OCI-LY3 (cell line): ENCODE measurements at regions not wholly inside any gene's neighbourhood (a gene's known extent, or its start where the extent isn't known, plus 50 kb on each side); places are given as distances from the start of the nearest gene placed in this dataset.
"Not testable (repeated sequence)": the region's sequence is repeated elsewhere in the genome, so short reads cannot be mapped to it uniquely, and the experiment has no call there.

ENCODE experiments used
- H2AFZ ChIP-seq: fragments of 200-600, 300-600 bp; shearing (Covaris generic); 2 replicates; pipeline ENCODE4 v1.6.0; 2014; ENCODE audit warnings: antibody characterized with exemption, low read depth, low read length
- H3K27ac ChIP-seq: fragments of 200-600, 300-600 bp; sonication (generic); 2 replicates; pipeline ENCODE4 v1.5.1; 2014; ENCODE audit warnings: mild to moderate bottlenecking, low read length, moderate library complexity, mixed read lengths
- H3K27me3 ChIP-seq: fragments of 200-600, 300-600 bp; sonication (generic); 2 replicates; pipeline ENCODE4 v1.6.1; 2014; ENCODE audit warnings: low read depth, low read length, mixed read lengths
- H3K36me3 ChIP-seq: fragments of 200-600, 300-600 bp; sonication (generic); replicated peaks from 2 replicates; pipeline ENCODE3; 2014; ENCODE audit warnings: low read depth, low read length, mixed read lengths
- H3K4me1 ChIP-seq: fragments of 300-600, 200-600 bp; sonication (generic); 2 replicates; pipeline ENCODE4 v1.6.1; 2014; ENCODE audit warnings: low read length, mixed read lengths
- H3K4me2 ChIP-seq: fragments of 200-600, 300-600 bp; sonication (generic); 2 replicates; pipeline ENCODE4 v1.6.1; 2014; ENCODE audit warnings: low read length, mixed read lengths
- H3K4me3 ChIP-seq: fragments of 300-600, 200-600 bp; sonication (generic); 2 replicates; pipeline ENCODE4 v1.5.1; 2014; ENCODE audit warnings: antibody characterized with exemption, mild to moderate bottlenecking, low read length, moderate library complexity
- H3K79me2 ChIP-seq: fragments of 300-600, 200-600 bp; shearing (Covaris generic); 2 replicates; pipeline ENCODE4 v1.6.1; 2014; ENCODE audit warnings: mild to moderate bottlenecking, low read length, mixed read lengths
- H3K9ac ChIP-seq: fragments of 300-600, 200-600 bp; shearing (Covaris generic); 2 replicates; pipeline ENCODE4 v1.6.0; 2014; ENCODE audit warnings: mild to moderate bottlenecking, low read length, moderate library complexity
- H3K9me3 ChIP-seq: fragments of 200-600, 300-600 bp; shearing (Covaris generic); 2 replicates; pipeline ENCODE4 v1.6.1; 2014; ENCODE audit warnings: low read length, mixed read lengths; ENCODE audit not compliant: insufficient read depth
- H4K20me1 ChIP-seq: fragments of 200-600, 300-600 bp; sonication (generic); 2 replicates; pipeline ENCODE4 v1.6.1; 2016; ENCODE audit warnings: low read length, mixed read lengths; ENCODE audit not compliant: insufficient read depth
- CTCF ChIP-seq: fragments of 200-600, 300-600 bp; sonication (generic); IDR thresholded peaks from 2 replicates; pipeline ENCODE4 v1.5.1; 2014; ENCODE audit warnings: antibody characterized with exemption, low read length, low read depth
- EZH2phosphoT487 ChIP-seq: fragments of 200-600 bp; shearing (Covaris generic); IDR thresholded peaks from 2 replicates; pipeline ENCODE4 v1.6.1; 2018; ENCODE audit warnings: antibody characterized with exemption, mixed run types, low read depth

- no peak for TF ChIP-seq EZH2phosphoT487
- no peak overlapping the region for H3K27ac ChIP-seq
- 0 out of 2 replicates have a peak, but pooled peaks cover 2% of the 10 kb centered on the region for H3K27me3 ChIP-seq
- no peaks in the 10 kb centered on the region for H4K20me1 ChIP-seq
- no peaks in the 10 kb centered on the region for H3K9me3 ChIP-seq
- H3K4me3 ChIP-seq: no peak overlapping the region
- H3K36me3 ChIP-seq: no peaks in the 10 kb centered on the region
- H3K4me1 ChIP-seq: no peaks in the 10 kb centered on the region
- H2AFZ ChIP-seq: no peak overlapping the region
- no peaks in the 10 kb centered on the region for H3K79me2 ChIP-seq
- no peak overlapping the region for H3K4me2 ChIP-seq
- no peak overlapping the region for H3K9ac ChIP-seq
These were observed 70.7 kb upstream of the MED13 start for GRCh38 chr17:62135742-62136141.

- H3K4me1 ChIP-seq, H3K27me3 ChIP-seq, H3K79me2 ChIP-seq, H2AFZ ChIP-seq, H3K4me3 ChIP-seq, H3K9ac ChIP-seq, H3K36me3 ChIP-seq, H3K4me2 ChIP-seq, H4K20me1 ChIP-seq, H3K27ac ChIP-seq, H3K9me3 ChIP-seq: not testable (repeated sequence)
These were observed 70.0 kb upstream of the MED13 start for GRCh38 chr17:62135096-62135495.

DNA sequence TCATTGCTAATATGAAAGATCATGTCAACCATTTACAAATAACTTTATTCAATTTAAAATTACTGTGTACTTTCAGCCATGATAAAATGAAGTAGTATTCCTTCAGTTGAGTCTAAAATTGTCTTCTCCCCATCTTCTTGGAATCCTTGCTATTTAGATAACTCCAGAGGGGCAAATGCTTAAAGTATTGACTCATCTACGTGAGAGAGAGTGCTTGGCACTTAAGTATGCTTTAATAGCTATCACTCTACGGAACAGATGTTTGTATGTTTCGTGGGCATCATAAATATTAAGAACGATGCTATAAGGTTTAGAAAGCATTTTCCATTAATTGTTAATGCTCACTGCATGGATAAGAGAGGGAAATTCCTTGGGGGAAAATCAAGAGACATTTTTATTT lies 69.3 kb upstream of the MED13 start:
- Histone ChIP-seq H3K4me3 (no peak overlapping the region), H3K36me3 (no peaks in the 10 kb centered on the region), H3K4me1 (no peaks in the 10 kb centered on the region), H3K27ac (no peak overlapping the region), H3K27me3 (0 out of 2 replicates have a peak, but pooled peaks cover 2% of the 10 kb centered on the region), H4K20me1 (no peaks in the 10 kb centered on the region), H3K9ac (no peak overlapping the region), H3K4me2 (no peak overlapping the region), H3K79me2 (no peaks in the 10 kb centered on the region), H3K9me3 (no peaks in the 10 kb centered on the region), H2AFZ (no peak overlapping the region)
- TF ChIP-seq CTCF: no peak
- no peak for TF ChIP-seq EZH2phosphoT487

DNA sequence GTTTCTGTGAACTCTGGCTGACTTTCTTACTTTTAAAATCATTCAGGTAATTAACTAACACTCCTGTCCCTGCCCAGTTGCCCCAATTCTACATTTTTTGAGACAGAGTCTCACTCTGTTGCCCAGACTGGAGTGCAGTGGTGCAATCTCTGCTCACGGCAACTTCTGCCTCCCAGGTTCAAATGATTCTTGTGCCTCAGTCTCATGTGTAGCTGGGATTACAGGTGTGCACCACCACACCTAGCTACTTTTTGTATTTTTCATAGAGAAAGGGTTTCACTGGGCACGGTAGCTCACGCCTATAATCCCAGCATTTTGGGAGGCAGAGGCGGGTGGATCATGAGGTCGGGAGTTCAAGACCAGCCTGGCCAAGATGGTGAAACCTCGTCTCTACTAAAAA lies 66.2 kb upstream of the MED13 start:
- H3K27ac ChIP-seq, H3K9ac ChIP-seq, H3K9me3 ChIP-seq, H3K4me2 ChIP-seq, H4K20me1 ChIP-seq, H3K79me2 ChIP-seq, H3K36me3 ChIP-seq, H2AFZ ChIP-seq, H3K4me1 ChIP-seq, H3K27me3 ChIP-seq, H3K4me3 ChIP-seq: not testable (repeated sequence)

GRCh38 chr17:62130739-62131138 lies 65.7 kb upstream of the MED13 start:
- no peak overlapping the region for H3K27ac ChIP-seq
- H3K79me2 ChIP-seq: no peaks in the 10 kb centered on the region
- H3K4me1 ChIP-seq: no peaks in the 10 kb centered on the region
- no peaks in the 10 kb centered on the region for H4K20me1 ChIP-seq
- H3K27me3 ChIP-seq: 0 out of 2 replicates have a peak, but pooled peaks cover 2% of the 10 kb centered on the region
- no peak for TF ChIP-seq EZH2phosphoT487
- no peak for TF ChIP-seq CTCF
- H2AFZ ChIP-seq: no peak overlapping the region
- no peaks in the 10 kb centered on the region for H3K36me3 ChIP-seq
- H3K4me2 ChIP-seq: no peak overlapping the region
- H3K4me3 ChIP-seq: no peak overlapping the region
- no peaks in the 10 kb centered on the region for H3K9me3 ChIP-seq
- H3K9ac ChIP-seq: no peak overlapping the region
